HG03045 (cell line): ENCODE measurements at regions not wholly inside any gene's neighbourhood (a gene's known extent, or its start where the extent isn't known, plus 50 kb on each side); places are given as distances from the start of the nearest gene placed in this dataset.

Experiments used
- ATAC-seq: cut with Tn5 transposase; IDR thresholded peaks from one replicate; pipeline ENCODE4 v1.9.1; 2021; ENCODE audit warnings: mild to moderate bottlenecking, moderate library complexity; ENCODE audit not compliant: unreplicated experiment

- no peak for ATAC-seq
Observed at GRCh38 chr2:71786291-71787107, 333.1 kb downstream of the DYSF start.

GRCh38 chr2:71785516-71785981, 332.2 kb downstream of the DYSF start:
- no peak for ATAC-seq

- ATAC-seq = no peak
Observed at GRCh38 chr2:71784734-71785511, 331.6 kb downstream of the DYSF start.

GRCh38 chr2:71783815-71784214, 330.5 kb downstream of the DYSF start:
- ATAC-seq = no peak

- no peak for ATAC-seq
Observed at GRCh38 chr2:71783215-71783614, 329.9 kb downstream of the DYSF start.

GRCh38 chr2:71782323-71782722, 329.0 kb downstream of the DYSF start:
- no peak for ATAC-seq

GRCh38 chr2:71781695-71782228, 328.4 kb downstream of the DYSF start:
- no peak for ATAC-seq

- no peak for ATAC-seq
Observed at GRCh38 chr2:71780162-71780561, 326.8 kb downstream of the DYSF start.

DNA sequence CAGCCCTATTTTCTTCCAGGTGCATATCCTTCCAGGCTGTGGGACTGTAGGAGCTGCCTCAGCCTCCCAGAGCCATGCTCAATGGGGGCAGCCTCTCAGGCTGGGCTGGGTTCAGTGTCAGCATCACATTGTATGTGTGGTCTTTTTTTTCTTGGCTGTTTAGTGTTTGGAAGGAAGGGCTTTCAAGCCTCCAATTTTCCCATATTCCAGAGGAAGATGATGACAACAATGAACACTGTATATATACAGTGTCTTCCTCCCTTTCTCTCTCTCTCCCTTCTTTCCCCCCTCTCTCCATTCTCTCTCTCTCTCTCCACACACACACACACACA, 326.4 kb downstream of the DYSF start:
- ATAC-seq = no peak

DNA sequence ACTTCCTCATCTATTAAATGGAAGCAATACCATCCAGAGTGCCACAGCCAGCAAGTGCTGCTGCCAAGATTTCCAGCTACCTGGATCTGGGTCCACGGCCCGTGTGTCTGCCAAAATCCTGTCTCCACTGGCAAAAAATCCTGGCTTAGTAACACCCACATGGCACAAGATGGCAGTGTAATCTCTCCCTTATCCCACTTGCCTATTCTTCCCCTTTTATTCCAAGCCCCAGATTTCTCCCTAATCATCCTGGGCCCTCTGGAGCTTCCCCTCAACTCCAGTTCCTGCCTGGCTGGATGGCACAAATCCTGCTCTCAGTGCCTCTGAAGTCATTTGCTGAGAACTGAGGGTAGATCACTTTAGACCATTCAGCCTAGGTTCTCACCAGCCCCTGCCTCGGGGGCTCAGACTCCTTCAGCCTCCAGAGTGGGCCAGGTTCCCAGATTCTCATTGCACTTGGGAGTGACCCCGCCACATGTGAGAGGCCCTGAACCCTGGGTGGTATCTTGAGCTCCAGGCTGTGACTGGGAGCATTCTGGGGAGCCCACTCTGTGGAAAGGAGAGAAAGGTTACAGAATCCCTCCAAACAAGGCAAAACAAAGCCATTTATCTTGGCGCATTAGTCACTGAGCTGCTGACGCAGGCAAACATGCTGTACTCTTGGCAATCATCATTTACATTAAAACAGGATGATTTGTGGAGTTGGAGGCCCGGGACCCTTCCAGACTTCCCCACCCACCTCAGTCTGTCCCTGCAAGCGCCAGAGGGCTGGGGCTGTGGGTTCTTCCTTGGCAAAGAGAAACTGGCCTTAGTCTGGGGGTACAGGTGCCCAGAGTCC, 325.8 kb downstream of the DYSF start:
- no peak for ATAC-seq

DNA sequence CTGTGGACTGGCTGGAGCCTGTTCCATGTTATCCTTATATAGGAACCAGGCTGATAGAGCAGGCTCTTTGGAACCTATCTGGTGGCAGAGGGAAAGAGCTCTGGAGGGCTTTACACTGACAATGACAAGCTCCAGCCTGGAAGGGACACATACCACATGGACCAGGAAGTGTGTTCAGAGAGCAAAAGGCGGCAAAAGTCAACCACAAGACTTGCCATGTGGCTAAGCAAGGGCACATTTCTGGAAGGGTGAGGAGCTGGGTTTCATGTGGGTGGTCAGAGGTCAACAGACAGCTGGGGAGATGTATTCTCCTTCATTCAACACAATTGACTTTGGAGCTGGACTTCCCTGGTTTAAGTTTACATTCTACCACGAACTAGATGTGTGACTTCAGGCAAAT, 325.2 kb downstream of the DYSF start:
- ATAC-seq = no peak

DNA sequence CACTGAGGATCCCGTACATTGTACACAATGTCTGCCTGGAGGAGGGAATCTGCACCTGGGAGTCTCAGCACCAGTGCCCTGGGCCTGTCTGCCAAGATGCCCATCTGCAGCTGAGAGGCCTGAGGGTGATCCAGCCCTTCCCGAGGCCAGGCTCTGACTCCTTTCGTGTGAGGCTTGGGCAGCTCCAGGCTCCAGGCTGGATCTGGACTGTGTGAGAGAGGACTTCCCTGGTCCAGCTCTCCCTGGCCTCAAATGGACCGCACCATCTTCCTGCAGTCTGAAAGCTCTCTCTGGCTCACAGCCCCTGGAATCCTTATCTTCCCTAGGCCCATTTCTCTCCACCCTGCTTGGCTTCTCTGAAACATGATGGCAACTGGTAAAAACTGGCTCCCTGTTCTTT, 324.6 kb downstream of the DYSF start:
- ATAC-seq = no peak

GRCh38 chr2:71776227-71776626, 322.9 kb downstream of the DYSF start:
- ATAC-seq = no peak

- ATAC-seq = no peak
Observed at GRCh38 chr2:71773218-71773617, 319.9 kb downstream of the DYSF start.

GRCh38 chr2:71772510-71773172, 319.3 kb downstream of the DYSF start:
- no peak for ATAC-seq

GRCh38 chr2:71767663-71768062, 314.3 kb downstream of the DYSF start:
- ATAC-seq = no peak

- ATAC-seq = no peak
Observed at GRCh38 chr2:71759060-71759459, 305.7 kb downstream of the DYSF start.

- no peak for ATAC-seq
Observed at GRCh38 chr2:71757351-71757750, 304.0 kb downstream of the DYSF start.

GRCh38 chr2:71756280-71756906, 303.0 kb downstream of the DYSF start:
- ATAC-seq = no peak

- no peak for ATAC-seq
Observed at GRCh38 chr2:71751590-71751989, 298.2 kb downstream of the DYSF start.
